ENCODE measurements at regions not wholly inside any gene's neighbourhood (a gene's known extent, or its start where the extent isn't known, plus 50 kb on each side); places are given as distances from the start of the nearest gene placed in this dataset.

DNA sequence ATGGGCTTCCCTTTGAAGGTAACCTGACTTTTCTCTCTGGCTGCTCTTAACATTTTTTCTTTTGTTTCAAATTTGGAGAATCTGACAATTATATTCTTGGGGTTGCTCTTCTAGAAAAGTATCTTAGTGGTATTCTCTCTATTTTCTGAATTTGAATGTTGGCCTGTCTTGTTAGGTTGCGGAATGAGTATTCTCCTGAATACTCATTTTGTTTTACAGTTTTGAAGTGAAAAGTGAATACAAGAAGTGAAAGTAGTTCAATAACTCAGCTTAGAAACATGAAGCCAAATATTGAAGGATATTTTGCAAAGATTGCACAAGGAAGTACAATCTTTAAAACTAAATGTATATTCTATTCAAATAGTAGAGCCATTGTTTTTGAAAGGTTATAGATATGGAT, 120.2 kb upstream of the MAP3K4 start:
- TF ChIP-seq MED13 (CRISPR knock-in tag; IDR thresholded peaks at IDR 0.05) (no peak), U2AF2 (IDR thresholded peaks at IDR 0.05; ENCODE audit: low read depth, low read length) (no peak), POLR2A (IDR thresholded peaks at IDR 0.05; ENCODE audit: insufficient read depth in 1 of 2, low read depth in 2 of 2, low read length in 2 of 2) (no peak), NONO (IDR thresholded peaks at IDR 0.05) (no peak), NONO (CRISPR knock-in tag; conservative IDR thresholded peaks at IDR 0.05) (no peak), ZNF20 (CRISPR knock-in tag; IDR thresholded peaks at IDR 0.05) (no peak), FLYWCH1 (CRISPR knock-in tag; IDR thresholded peaks at IDR 0.05) (no peak), FOXK1 (CRISPR knock-in tag; IDR thresholded peaks at IDR 0.05; ENCODE audit: borderline replicate concordance, low read depth) (no peak), HOXA3 (CRISPR knock-in tag; IDR thresholded peaks at IDR 0.05) (no peak), ZKSCAN8 (CRISPR knock-in tag; IDR thresholded peaks at IDR 0.05; ENCODE audit: borderline replicate concordance) (no peak), ZNF678 (CRISPR knock-in tag; IDR thresholded peaks at IDR 0.05) (no peak), TFE3 (CRISPR knock-in tag; IDR thresholded peaks at IDR 0.05) (no peak), THAP11 (CRISPR knock-in tag; IDR thresholded peaks at IDR 0.05) (no peak)
- TF ChIP-seq, protein P1, sequence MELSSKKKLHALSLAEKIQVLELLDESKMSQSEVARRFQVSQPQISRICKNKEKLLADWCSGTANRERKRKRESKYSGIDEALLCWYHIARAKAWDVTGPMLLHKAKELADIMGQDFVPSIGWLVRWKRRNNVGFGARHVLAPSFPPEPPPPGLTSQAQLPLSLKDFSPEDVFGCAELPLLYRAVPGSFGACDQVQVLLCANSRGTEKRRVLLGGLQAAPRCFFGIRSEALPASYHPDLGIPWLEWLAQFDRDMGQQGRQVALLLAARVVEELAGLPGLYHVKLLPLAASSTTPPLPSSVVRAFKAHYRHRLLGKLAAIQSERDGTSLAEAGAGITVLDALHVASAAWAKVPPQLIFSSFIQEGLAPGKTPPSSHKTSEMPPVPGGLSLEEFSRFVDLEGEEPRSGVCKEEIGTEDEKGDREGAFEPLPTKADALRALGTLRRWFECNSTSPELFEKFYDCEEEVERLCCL (CRISPR knock-in tag; IDR thresholded peaks at IDR 0.05; ENCODE audit: borderline replicate concordance), result no peak
- in situ Hi-C loops (cut with HindIII; ENCODE audit: extremely low pct_ligation_motif_present, low pct_unique_long_range_greater_than_20kb), result no loop called here
- Histone ChIP-seq H2AFZ (ENCODE audit: low read length) (no peak overlapping the region), H3K4me3 (replicated peaks in 1 of 3; ENCODE audit: insufficient read depth in 1 of 3, low read depth in 2 of 3, low read length in 3 of 3) (no peak overlapping the region), H3K36me3 (replicated peaks in 1 of 2; ENCODE audit: control insufficient read depth in 1 of 2, insufficient read depth in 2 of 2, low read length in 2 of 2) (no peaks in the 10 kb centered on the region), H3K79me2 (ENCODE audit: insufficient read depth, low read length) (no peaks in the 10 kb centered on the region), H4K20me1 (ENCODE audit: insufficient read depth, low read length) (no peaks in the 10 kb centered on the region), H3K4me1 (ENCODE audit: insufficient read depth, low read length) (no peaks in the 10 kb centered on the region), H3K27me3 (ENCODE audit: control insufficient read depth in 1 of 2, insufficient read depth in 2 of 2, low read length in 2 of 2) (no peaks in the 10 kb centered on the region), H3K9ac (ENCODE audit: insufficient read depth, low read depth, low read length) (no peak overlapping the region), H3K4me2 (ENCODE audit: low read depth, low read length) (no peak overlapping the region), H3K9me3 (ENCODE audit: low read length) (no peaks in the 10 kb centered on the region), H3K27ac (ENCODE audit: extremely low read length, insufficient read depth, low read length) (no peak overlapping the region)
- ATAC-seq (no peak), DNase-seq (ENCODE audit: low spot score) (no peak), FAIRE-seq (no peak)
- CTCF ChIA-PET (ENCODE audit: low intra/inter-chr PET ratio, low total read pairs), result no interaction called here
- BruUV-seq (replicated peaks), result no TSS peak
- POLR2A ChIA-PET, result no interaction called here
- intact Hi-C loops (cut with micrococcal nuclease; ENCODE audit: unreplicated experiment), result no loop called here
- WGBS (ENCODE audit: low lambda C conversion rate), result 91% methylated on average over 1 of the region's 1 CpG

All from HepG2 (cell line).